G401.6 (cell line): ENCODE measurements at regions not wholly inside any gene's neighbourhood (a gene's known extent, or its start where the extent isn't known, plus 50 kb on each side); places are given as distances from the start of the nearest gene placed in this dataset.
"Not testable (repeated sequence)": the region's sequence is repeated elsewhere in the genome, so short reads cannot be mapped to it uniquely, and the experiment has no call there.

ENCODE experiments used
- FAIRE-seq: peaks from 2 replicates; lab custom pipeline; 2012; peaks lifted over from hg19 to GRCh38; lab: Jason Lieb, UNC

GRCh38 chr16:87138316-87138715, 178.9 kb downstream of the C16orf95 start:
- no peak for FAIRE-seq

- no peak for FAIRE-seq
These were observed 178.4 kb downstream of the C16orf95 start for GRCh38 chr16:87138738-87139267.

GRCh38 chr16:87140211-87141200, 176.7 kb downstream of the C16orf95 start:
- no peak for FAIRE-seq

- FAIRE-seq = no peak
These were observed 175.8 kb downstream of the C16orf95 start for GRCh38 chr16:87141402-87141801.

GRCh38 chr16:87143661-87144121, 173.5 kb downstream of the C16orf95 start:
- no peak for FAIRE-seq

- FAIRE-seq = no peak
These were observed 173.0 kb downstream of the C16orf95 start for GRCh38 chr16:87144232-87144631.

GRCh38 chr16:87145181-87146176, 171.7 kb downstream of the C16orf95 start:
- no peak for FAIRE-seq

GRCh38 chr16:87146676-87147075, 170.5 kb downstream of the C16orf95 start:
- no peak for FAIRE-seq

GRCh38 chr16:87149051-87149450, 168.1 kb downstream of the C16orf95 start:
- FAIRE-seq = no peak

GRCh38 chr16:87150262-87150661, 166.9 kb downstream of the C16orf95 start:
- no peak for FAIRE-seq

- no peak for FAIRE-seq
These were observed 166.4 kb downstream of the C16orf95 start for GRCh38 chr16:87150681-87151280.

- no peak for FAIRE-seq
These were observed 164.9 kb downstream of the C16orf95 start for GRCh38 chr16:87152221-87152755.

GRCh38 chr16:87153326-87153725, 163.9 kb downstream of the C16orf95 start:
- no peak for FAIRE-seq

GRCh38 chr16:87155315-87155714, 161.9 kb downstream of the C16orf95 start:
- not testable (repeated sequence) for FAIRE-seq

- no peak for FAIRE-seq
These were observed 161.0 kb downstream of the C16orf95 start for GRCh38 chr16:87156195-87156594.

- no peak for FAIRE-seq
These were observed 157.0 kb downstream of the C16orf95 start for GRCh38 chr16:87160234-87160636.

- FAIRE-seq = no peak
These were observed 156.4 kb downstream of the C16orf95 start for GRCh38 chr16:87160701-87161337.

GRCh38 chr16:87161410-87161809, 155.8 kb downstream of the C16orf95 start:
- not testable (repeated sequence) for FAIRE-seq

GRCh38 chr16:87161822-87162676, 155.1 kb downstream of the C16orf95 start:
- no peak for FAIRE-seq

GRCh38 chr16:87162799-87163198, 154.4 kb downstream of the C16orf95 start:
- FAIRE-seq = not testable (repeated sequence)
